ENCODE measurements at regions not wholly inside any gene's neighbourhood (a gene's known extent, or its start where the extent isn't known, plus 50 kb on each side); places are given as distances from the start of the nearest gene placed in this dataset.

DNA sequence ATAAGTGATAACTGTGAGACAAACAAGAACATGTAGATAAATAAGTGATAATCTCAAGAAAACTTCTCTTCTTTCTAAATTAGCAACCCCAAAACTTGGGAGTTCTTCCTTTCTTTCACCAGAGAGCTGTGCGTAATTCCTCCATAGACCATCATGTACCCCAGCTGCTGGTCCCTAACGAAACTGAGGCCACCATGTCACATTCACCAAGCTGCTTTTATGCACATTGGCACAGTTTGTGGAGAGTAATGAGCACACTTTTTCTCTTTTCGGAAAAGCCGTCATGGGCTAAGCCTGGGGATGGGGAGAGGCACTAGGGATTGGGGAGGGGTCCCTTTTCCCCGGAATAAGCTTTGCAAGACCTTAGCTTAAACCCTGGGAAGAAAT lies 561.4 kb downstream of the BNC2 start:
- Histone ChIP-seq H3K9me3 (no peaks in the 10 kb centered on the region), H3K4me1 (peaks cover 19% of the 10 kb centered on the region), H3K27ac (peak overlapping the region in 1 of 2 experiments; percentile 65; a peak in 4 of 6 replicates), H3K4me2 (no peak overlapping the region), H3K4me3 (no peak overlapping the region)
- WGBS (ENCODE audit: missing lambda C conversion rate), result 83% methylated on average over 5 of the region's 5 CpGs
- TF ChIP-seq, protein P1, sequence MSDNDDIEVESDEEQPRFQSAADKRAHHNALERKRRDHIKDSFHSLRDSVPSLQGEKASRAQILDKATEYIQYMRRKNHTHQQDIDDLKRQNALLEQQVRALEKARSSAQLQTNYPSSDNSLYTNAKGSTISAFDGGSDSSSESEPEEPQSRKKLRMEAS (IDR thresholded peaks at IDR 0.05), result no peak
- ATAC-seq (no peak), DNase-seq (ENCODE audit: low read depth in 1 of 2, low spot score in 1 of 2) (no peak), FAIRE-seq (no peak)
- ChIA-PET POLR2A (no interaction called here), CTCF (interaction anchor here (0.8 to 1.4 kb wide), 3 partner anchors 10 to 35 kb away, joined by 4 read pairs; no protein-coding TSS in a partner anchor)

DNA sequence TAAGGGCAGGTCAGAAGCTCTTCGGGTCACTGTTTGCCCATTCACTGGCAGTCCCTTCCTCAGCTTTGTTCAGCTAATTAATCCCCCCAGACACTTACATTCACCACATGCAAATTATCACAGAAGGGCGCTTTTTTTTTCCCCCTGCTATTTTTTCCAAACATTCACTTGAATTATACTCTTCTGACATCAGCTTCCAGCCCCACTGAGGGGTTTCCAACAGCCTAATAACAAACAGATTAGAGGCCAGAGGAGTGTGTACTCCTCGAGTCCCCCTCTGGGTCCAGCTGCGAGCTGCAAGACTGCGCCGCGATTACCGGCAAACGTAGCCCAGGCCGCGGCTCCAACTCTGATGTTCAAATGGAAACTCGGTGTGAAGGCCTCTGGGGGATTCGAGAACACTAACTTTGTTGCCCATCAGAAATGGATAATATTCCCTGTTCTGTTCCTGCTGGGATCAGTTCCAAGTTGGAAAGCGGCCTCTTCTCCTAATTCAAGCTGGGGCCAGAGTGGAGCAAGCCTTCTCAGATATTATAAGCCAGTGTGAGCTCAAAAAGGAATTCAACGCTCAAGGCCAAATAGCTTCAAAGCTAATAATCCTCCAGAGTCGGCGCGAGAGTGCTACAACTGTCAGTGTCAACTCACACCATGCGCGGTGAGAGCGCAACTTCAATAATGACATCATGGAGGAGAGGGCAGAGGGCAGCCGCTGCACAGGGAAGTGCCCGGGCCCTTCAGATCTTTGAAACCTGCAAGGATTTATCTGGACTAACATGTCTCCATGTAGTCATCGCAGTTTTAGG lies 560.8 kb downstream of the BNC2 start:
- ATAC-seq (no peak), FAIRE-seq (no peak), DNase-seq (ENCODE audit: low read depth in 1 of 2, low spot score in 1 of 2) (no peak)
- no peak overlapping the region for H3K4me3 ChIP-seq
- peak overlapping the region in 1 of 2 experiments; percentile 65; a peak in 3 of 6 replicates for H3K27ac ChIP-seq
- ChIA-PET POLR2A (no interaction called here), CTCF (interaction anchor here (1.4 kb wide), 1 partner anchor 9 kb away, joined by 4 read pairs; no protein-coding TSS in a partner anchor)
- no peaks in the 10 kb centered on the region for H3K9me3 ChIP-seq
- H3K4me2 ChIP-seq, result no peak overlapping the region
- WGBS (ENCODE audit: missing lambda C conversion rate), result 90% methylated on average over 24 of the region's 24 CpGs
- H3K4me1 ChIP-seq, result peaks cover 19% of the 10 kb centered on the region
- TF ChIP-seq MAFK (IDR thresholded peaks at IDR 0.05; ENCODE audit: partially characterized antibody), result no peak
- TF ChIP-seq, protein P2, sequence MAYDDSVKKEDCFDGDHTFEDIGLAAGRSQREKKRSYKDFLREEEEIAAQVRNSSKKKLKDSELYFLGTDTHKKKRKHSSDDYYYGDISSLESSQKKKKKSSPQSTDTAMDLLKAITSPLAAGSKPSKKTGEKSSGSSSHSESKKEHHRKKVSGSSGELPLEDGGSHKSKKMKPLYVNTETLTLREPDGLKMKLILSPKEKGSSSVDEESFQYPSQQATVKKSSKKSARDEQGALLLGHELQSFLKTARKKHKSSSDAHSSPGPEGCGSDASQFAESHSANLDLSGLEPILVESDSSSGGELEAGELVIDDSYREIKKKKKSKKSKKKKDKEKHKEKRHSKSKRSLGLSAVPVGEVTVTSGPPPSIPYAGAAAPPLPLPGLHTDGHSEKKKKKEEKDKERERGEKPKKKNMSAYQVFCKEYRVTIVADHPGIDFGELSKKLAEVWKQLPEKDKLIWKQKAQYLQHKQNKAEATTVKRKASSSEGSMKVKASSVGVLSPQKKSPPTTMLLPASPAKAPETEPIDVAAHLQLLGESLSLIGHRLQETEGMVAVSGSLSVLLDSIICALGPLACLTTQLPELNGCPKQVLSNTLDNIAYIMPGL (CRISPR knock-in tag; IDR thresholded peaks at IDR 0.05; ENCODE audit: borderline replicate concordance), result no peak
- TF ChIP-seq, protein P3, sequence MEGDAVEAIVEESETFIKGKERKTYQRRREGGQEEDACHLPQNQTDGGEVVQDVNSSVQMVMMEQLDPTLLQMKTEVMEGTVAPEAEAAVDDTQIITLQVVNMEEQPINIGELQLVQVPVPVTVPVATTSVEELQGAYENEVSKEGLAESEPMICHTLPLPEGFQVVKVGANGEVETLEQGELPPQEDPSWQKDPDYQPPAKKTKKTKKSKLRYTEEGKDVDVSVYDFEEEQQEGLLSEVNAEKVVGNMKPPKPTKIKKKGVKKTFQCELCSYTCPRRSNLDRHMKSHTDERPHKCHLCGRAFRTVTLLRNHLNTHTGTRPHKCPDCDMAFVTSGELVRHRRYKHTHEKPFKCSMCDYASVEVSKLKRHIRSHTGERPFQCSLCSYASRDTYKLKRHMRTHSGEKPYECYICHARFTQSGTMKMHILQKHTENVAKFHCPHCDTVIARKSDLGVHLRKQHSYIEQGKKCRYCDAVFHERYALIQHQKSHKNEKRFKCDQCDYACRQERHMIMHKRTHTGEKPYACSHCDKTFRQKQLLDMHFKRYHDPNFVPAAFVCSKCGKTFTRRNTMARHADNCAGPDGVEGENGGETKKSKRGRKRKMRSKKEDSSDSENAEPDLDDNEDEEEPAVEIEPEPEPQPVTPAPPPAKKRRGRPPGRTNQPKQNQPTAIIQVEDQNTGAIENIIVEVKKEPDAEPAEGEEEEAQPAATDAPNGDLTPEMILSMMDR (IDR thresholded peaks at IDR 0.05), result no peak
- TF ChIP-seq ZFP36 (IDR thresholded peaks at IDR 0.05; ENCODE audit: borderline replicate concordance, partially characterized antibody), result no peak
- no peak for TF ChIP-seq FOXS1 (CRISPR knock-in tag; IDR thresholded peaks at IDR 0.05)
- TF ChIP-seq HDAC2 (IDR thresholded peaks at IDR 0.05), result no peak
- TF ChIP-seq, protein P4, sequence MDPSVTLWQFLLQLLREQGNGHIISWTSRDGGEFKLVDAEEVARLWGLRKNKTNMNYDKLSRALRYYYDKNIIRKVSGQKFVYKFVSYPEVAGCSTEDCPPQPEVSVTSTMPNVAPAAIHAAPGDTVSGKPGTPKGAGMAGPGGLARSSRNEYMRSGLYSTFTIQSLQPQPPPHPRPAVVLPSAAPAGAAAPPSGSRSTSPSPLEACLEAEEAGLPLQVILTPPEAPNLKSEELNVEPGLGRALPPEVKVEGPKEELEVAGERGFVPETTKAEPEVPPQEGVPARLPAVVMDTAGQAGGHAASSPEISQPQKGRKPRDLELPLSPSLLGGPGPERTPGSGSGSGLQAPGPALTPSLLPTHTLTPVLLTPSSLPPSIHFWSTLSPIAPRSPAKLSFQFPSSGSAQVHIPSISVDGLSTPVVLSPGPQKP (IDR thresholded peaks at IDR 0.05; ENCODE audit: low read depth, low read length), result no peak
- no peak for TF ChIP-seq NFE2L2 (conservative IDR thresholded peaks at IDR 0.05; ENCODE audit: low read length)
- TF ChIP-seq EHF (CRISPR knock-in tag; IDR thresholded peaks at IDR 0.05), result no peak
- no peak for TF ChIP-seq HOXB5 (CRISPR knock-in tag; IDR thresholded peaks at IDR 0.05)
- no peak for TF ChIP-seq BHLHE40 (IDR thresholded peaks at IDR 0.05; ENCODE audit: low read depth, low read length)
- no peak for TF ChIP-seq CBX2 (IDR thresholded peaks at IDR 0.05; ENCODE audit: borderline replicate concordance, low read depth)
- no peak for TF ChIP-seq TFCP2L1 (CRISPR knock-in tag; IDR thresholded peaks at IDR 0.05)
- TF ChIP-seq KDM5A (IDR thresholded peaks at IDR 0.05), result no peak

DNA sequence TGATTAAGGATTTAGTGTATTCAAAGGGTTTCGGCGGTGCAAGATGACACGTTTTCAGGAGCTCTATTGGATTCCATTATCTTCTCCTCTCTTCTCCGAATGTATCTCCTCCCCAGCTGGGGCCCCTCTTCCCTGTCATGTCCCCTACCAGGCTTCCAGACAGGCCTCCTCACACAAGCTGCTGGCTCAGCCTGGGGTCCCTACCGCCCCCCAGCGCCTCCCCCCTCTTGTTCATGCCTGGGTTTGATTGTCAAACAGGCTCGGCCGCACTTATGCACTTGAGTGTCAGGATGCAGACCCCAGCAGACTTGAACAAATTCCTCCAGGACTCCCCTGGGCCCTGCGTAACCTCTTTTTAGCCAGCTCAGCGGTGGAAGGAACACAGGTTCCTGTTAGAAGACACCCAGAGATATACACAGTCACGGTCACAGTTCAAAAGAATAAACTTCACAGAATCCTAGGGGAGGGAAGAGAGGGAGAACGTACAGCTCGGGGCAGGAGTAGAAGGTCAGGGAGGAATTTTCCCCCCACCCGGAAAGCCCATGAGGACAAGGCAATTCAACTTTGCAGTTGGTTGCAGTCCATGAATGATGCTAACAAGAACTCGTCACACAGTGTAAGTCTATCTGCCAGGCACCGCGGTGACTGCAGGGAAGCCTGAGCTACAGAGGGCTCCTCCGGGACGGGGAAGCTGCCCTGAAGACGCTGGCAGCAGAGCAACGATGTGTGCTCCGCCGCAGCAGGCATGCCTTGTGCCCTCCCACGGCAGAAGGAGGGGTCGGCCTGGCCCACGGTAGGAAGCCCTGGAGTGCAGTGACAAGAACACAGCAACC lies 560.0 kb downstream of the BNC2 start:
- ATAC-seq (no peak), FAIRE-seq (no peak), DNase-seq (ENCODE audit: low read depth in 1 of 2, low spot score in 1 of 2) (no peak)
- H3K4me3 ChIP-seq, result no peak overlapping the region
- H3K27ac ChIP-seq, result peak overlapping the region in 1 of 2 experiments; percentile 65; a peak in 2 of 6 replicates
- no peak overlapping the region for H3K4me2 ChIP-seq
- WGBS (ENCODE audit: missing lambda C conversion rate), result 84% methylated on average over 23 of the region's 26 CpGs
- H3K4me1 ChIP-seq, result peaks cover 19% of the 10 kb centered on the region
- ChIA-PET POLR2A (no interaction called here), CTCF (no interaction called here)
- no peaks in the 10 kb centered on the region for H3K9me3 ChIP-seq
- TF ChIP-seq TFCP2L1 (CRISPR knock-in tag; IDR thresholded peaks at IDR 0.05), result no peak
- TF ChIP-seq CBX8 (IDR thresholded peaks at IDR 0.05), result no peak
- no peak for TF ChIP-seq PHF8 (IDR thresholded peaks at IDR 0.05; ENCODE audit: borderline replicate concordance, low read depth)
- no peak for TF ChIP-seq HOXA7 (CRISPR knock-in tag; IDR thresholded peaks at IDR 0.05)
- TF ChIP-seq RNF2 (IDR thresholded peaks at IDR 0.05; ENCODE audit: borderline replicate concordance, low read depth), result no peak
- no peak for TF ChIP-seq POLR2AphosphoS2 (conservative IDR thresholded peaks at IDR 0.05; ENCODE audit: low read length)
- TF ChIP-seq, protein P1 (IDR thresholded peaks at IDR 0.05), result no peak
- TF ChIP-seq, protein P4 (IDR thresholded peaks at IDR 0.05; ENCODE audit: low read depth, low read length), result no peak
- no peak for TF ChIP-seq MYC (IDR thresholded peaks at IDR 0.05; ENCODE audit: borderline replicate concordance, low read length)
- no peak for TF ChIP-seq HOXB5 (CRISPR knock-in tag; IDR thresholded peaks at IDR 0.05)
- TF ChIP-seq, protein P3 (IDR thresholded peaks at IDR 0.05), result no peak
